BJ (cell line): ENCODE measurements at regions not wholly inside any gene's neighbourhood (a gene's known extent, or its start where the extent isn't known, plus 50 kb on each side); places are given as distances from the start of the nearest gene placed in this dataset.

Source experiments
- CTCF ChIA-PET: fragments of 350-600 bp; formaldehyde crosslinking; extraction: SDS; loops from one replicate; lab custom pipeline; 2021; ENCODE audit warnings: antibody characterized with exemption, inconsistent platforms; lab: Yijun Ruan, JAX
- POLR2A ChIA-PET: fragments of 300-600 bp; sonication (Branson Sonifier 250); formaldehyde crosslinking; extraction: SDS; loops from one replicate; lab custom pipeline; 2021; ENCODE audit warnings: antibody characterized with exemption; lab: Charles Lee
- DNase-seq: peaks from one replicate; pipeline ENCODE4 v3.0.0-alpha.2; 2011; ENCODE audit warnings: low read depth
- H3K27me3 ChIP-seq: 2 replicates; pipeline ENCODE4 v1.6.0; 2011; ENCODE audit warnings: low read length; ENCODE audit not compliant: control insufficient read depth, insufficient read depth
- H3K36me3 ChIP-seq: 2 replicates; pipeline ENCODE4 v1.5.1; 2011; ENCODE audit warnings: low read length; ENCODE audit not compliant: control insufficient read depth, insufficient read depth
- H3K4me3 ChIP-seq: 2 replicates; pipeline ENCODE4 v1.5.1; 2011; ENCODE audit warnings: low read depth, mild to moderate bottlenecking, control low read depth, low read length
- CTCF ChIP-seq: IDR thresholded peaks from 2 replicates; pipeline ENCODE4 v1.5.1; 2011; ENCODE audit warnings: low read depth, mild to moderate bottlenecking, control low read depth, inconsistent platforms, low read length, moderate library complexity; ENCODE audit not compliant: insufficient read depth

- CTCF ChIA-PET = no interaction called here
Measured at GRCh38 chr7:119696336-119696735, 576.6 kb upstream of the KCND2 start.

DNA sequence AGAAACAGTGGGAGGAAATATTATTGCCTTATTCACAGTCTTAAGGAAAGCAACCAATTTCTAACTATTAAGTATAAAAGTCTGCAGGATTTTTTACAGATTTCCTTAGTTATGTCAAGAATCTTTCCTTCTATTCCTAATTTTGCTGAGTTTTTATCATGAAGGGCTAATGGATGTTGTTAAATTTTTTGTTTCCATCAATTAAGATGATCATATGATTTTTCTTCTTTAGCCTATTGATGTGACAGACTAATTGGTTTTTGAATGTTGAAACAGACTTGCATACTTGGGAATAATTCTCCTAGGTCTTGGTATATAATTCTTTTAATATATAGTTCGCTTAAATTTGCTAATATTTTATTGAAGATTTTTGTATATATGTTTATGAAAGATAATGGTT lies 569.1 kb upstream of the KCND2 start:
- no peaks in the 10 kb centered on the region for H3K27me3 ChIP-seq

More at GRCh38 chr7:119696336-119696735, 576.6 kb upstream of the KCND2 start:
- POLR2A ChIA-PET = no interaction called here
- DNase-seq = no peak
- Histone ChIP-seq H3K36me3 (no peaks in the 10 kb centered on the region), H3K4me3 (no peak overlapping the region), H3K27me3 (no peaks in the 10 kb centered on the region)
- no peak for TF ChIP-seq CTCF

DNA sequence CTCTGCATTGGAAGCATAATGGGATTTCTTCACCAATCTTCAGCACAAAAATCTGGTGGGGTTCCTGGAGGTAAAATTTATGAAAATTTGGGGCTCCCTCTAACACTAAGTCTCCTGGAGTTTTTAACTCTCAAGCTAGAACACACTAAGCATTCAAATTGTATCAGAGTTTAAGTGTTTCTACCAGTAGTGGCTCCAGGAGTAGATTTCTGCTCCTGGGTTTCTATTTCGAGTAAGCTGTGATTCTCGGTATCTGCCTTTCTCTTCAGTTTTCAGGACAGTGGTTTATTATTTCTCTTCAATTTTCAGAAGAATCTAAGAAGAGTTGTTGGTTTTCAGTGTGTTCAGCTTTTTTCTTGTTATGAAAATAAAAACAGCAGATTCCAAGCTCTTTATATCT lies 566.4 kb upstream of the KCND2 start:
- TF ChIP-seq CTCF = no peak
- Histone ChIP-seq H3K36me3 (no peaks in the 10 kb centered on the region), H3K27me3 (no peaks in the 10 kb centered on the region), H3K4me3 (no peak overlapping the region)
- POLR2A ChIA-PET = no interaction called here
- DNase-seq = no peak
- CTCF ChIA-PET = no interaction called here

More for the DNA sequence above, 569.1 kb upstream of the KCND2 start:
- Histone ChIP-seq H3K36me3 (no peaks in the 10 kb centered on the region), H3K4me3 (no peak overlapping the region)
- TF ChIP-seq CTCF = no peak
- CTCF ChIA-PET = no interaction called here
- no peak for DNase-seq
- POLR2A ChIA-PET = no interaction called here

DNA sequence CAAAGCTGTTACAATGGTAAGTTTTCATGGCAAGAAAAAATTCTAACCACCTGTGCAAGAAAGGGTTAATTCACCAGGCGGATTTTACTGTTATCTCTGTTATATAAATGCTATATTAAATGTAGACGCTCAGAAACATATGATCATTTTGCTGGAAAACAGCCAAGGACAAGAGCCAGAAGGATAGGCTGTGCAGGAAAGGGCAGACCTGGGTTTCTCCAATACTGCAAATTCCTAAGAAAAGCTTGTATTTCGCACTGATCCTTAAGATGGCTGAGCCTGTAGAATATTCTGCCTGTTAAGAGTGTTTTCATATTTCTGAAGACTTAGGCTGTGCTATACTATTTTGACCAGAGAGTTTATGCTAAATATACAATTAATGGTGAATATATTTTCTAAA lies 564.1 kb upstream of the KCND2 start:
- Histone ChIP-seq H3K36me3 (no peaks in the 10 kb centered on the region), H3K4me3 (no peak overlapping the region), H3K27me3 (no peaks in the 10 kb centered on the region)
- TF ChIP-seq CTCF = no peak
- ChIA-PET POLR2A (no interaction called here), CTCF (interaction anchor here (0.9 kb wide), 1 partner anchor 18 kb away, joined by 3 read pairs; no protein-coding TSS in a partner anchor)
- no peak for DNase-seq

DNA sequence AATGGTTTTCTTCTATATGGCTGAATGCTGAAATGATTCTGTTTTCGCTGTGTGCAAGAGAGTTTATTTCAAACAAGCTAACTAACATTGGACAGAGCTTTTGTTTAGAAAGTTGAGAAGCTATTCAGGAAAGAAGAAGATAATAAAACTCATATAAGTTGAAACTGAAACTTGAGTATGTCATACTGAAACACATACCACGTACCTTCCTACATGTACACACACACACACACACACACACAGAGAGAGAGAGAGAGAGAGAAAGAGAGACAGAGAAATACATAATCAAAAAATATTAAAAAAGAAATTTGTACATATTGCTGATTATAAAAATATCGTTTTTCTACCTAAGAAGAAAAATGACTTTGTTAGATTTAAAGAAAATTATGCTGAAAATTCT lies 561.9 kb upstream of the KCND2 start:
- H3K36me3 ChIP-seq = no peaks in the 10 kb centered on the region
- CTCF ChIA-PET = no interaction called here
- H3K27me3 ChIP-seq = no peaks in the 10 kb centered on the region
- POLR2A ChIA-PET = no interaction called here
- no peak overlapping the region for H3K4me3 ChIP-seq
- no peak for DNase-seq
- no peak for TF ChIP-seq CTCF
